ENCODE measurements at regions not wholly inside any gene's neighbourhood (a gene's known extent, or its start where the extent isn't known, plus 50 kb on each side); places are given as distances from the start of the nearest gene placed in this dataset.

DNA sequence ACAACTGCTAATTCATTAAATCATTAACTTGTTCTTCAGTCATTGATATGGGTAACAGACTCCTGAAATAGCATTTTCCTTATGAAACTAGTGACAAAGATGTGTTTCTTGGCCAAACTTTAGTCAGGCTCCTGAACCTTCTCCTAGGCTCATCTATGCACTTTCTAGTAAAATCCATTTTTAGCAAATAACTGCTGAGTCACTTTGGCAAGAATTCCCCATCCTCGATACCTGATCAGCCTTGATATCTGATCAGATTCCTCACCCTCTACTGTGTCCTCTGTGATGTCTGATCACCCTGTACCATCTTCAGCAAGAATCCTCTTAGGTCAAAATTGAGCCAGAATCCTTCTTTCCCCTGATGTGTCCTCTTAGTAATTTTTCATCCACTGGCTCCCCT, 161.2 kb upstream of the TAPT1 start:
- DNase-seq: no peak
- Histone ChIP-seq H3K9me3 (no peaks in the 10 kb centered on the region), H4K20me1 (ENCODE audit: insufficient read depth) (no peaks in the 10 kb centered on the region), H3K27me3 (ENCODE audit: insufficient read depth) (no peaks in the 10 kb centered on the region), H3K27ac (ENCODE audit: low read depth in 2 of 2, low read length in 1 of 2) (no peak overlapping the region), H3K4me2 (no peak overlapping the region), H3K79me2 (ENCODE audit: insufficient read depth) (no peaks in the 10 kb centered on the region), H2AFZ (ENCODE audit: low read depth) (no peak overlapping the region), H3K36me3 (replicated peaks in 1 of 2; ENCODE audit: control insufficient read depth in 1 of 2, insufficient read depth in 2 of 2, low read length in 1 of 2) (no peaks in the 10 kb centered on the region), H3K9ac (no peak overlapping the region), H3F3A (replicated peaks; ENCODE audit: insufficient read depth) (no peaks in the 10 kb centered on the region), H3K9me2 (no peaks in the 10 kb centered on the region), H3K4me1 (ENCODE audit: control insufficient read depth in 1 of 2, insufficient read depth in 2 of 2, low read depth in 1 of 2, low read length in 1 of 2) (no peaks in the 10 kb centered on the region; a peak in 1 of 4 replicates), H3K4me3 (ENCODE audit: low read depth in 2 of 2, low read length in 1 of 2) (no peak overlapping the region)
- CTCF ChIA-PET: no interaction called here
- 25% methylated on average over 1 of the region's 1 CpG for WGBS (ENCODE audit: low lambda C conversion rate)
- TF ChIP-seq TEAD4 (IDR thresholded peaks at IDR 0.05; ENCODE audit: borderline replicate concordance, insufficient read depth) (no peak), RAD21 (IDR thresholded peaks at IDR 0.05; ENCODE audit: low read length) (no peak), TAF1 (IDR thresholded peaks at IDR 0.05; ENCODE audit: borderline replicate concordance, low read depth, low read length) (no peak), YY1 (IDR thresholded peaks at IDR 0.05; ENCODE audit: low read depth) (no peak), FOXM1 (IDR thresholded peaks at IDR 0.05; ENCODE audit: low read depth) (no peak), TCF12 (IDR thresholded peaks at IDR 0.05) (no peak), JUND (IDR thresholded peaks at IDR 0.05) (no peak), SIN3A (IDR thresholded peaks at IDR 0.05; ENCODE audit: borderline replicate concordance, low read depth, low read length) (no peak), MEF2A (IDR thresholded peaks at IDR 0.05; ENCODE audit: borderline replicate concordance, low read depth) (no peak), GATA2 (CRISPR knock-in tag; IDR thresholded peaks at IDR 0.05) (no peak), RCOR1 (IDR thresholded peaks at IDR 0.05; ENCODE audit: low read length) (no peak), SMC3 (IDR thresholded peaks at IDR 0.05; ENCODE audit: low read depth, low read length) (no peak)
- TF ChIP-seq, protein P1, sequence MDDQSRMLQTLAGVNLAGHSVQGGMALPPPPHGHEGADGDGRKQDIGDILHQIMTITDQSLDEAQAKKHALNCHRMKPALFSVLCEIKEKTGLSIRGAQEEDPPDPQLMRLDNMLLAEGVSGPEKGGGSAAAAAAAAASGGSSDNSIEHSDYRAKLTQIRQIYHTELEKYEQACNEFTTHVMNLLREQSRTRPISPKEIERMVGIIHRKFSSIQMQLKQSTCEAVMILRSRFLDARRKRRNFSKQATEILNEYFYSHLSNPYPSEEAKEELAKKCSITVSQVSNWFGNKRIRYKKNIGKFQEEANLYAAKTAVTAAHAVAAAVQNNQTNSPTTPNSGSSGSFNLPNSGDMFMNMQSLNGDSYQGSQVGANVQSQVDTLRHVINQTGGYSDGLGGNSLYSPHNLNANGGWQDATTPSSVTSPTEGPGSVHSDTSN (IDR thresholded peaks at IDR 0.05): no peak
- TF ChIP-seq, protein P2, sequence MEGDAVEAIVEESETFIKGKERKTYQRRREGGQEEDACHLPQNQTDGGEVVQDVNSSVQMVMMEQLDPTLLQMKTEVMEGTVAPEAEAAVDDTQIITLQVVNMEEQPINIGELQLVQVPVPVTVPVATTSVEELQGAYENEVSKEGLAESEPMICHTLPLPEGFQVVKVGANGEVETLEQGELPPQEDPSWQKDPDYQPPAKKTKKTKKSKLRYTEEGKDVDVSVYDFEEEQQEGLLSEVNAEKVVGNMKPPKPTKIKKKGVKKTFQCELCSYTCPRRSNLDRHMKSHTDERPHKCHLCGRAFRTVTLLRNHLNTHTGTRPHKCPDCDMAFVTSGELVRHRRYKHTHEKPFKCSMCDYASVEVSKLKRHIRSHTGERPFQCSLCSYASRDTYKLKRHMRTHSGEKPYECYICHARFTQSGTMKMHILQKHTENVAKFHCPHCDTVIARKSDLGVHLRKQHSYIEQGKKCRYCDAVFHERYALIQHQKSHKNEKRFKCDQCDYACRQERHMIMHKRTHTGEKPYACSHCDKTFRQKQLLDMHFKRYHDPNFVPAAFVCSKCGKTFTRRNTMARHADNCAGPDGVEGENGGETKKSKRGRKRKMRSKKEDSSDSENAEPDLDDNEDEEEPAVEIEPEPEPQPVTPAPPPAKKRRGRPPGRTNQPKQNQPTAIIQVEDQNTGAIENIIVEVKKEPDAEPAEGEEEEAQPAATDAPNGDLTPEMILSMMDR (IDR thresholded peaks at IDR 0.05): no peak
- POLR2A ChIA-PET: no interaction called here

DNA sequence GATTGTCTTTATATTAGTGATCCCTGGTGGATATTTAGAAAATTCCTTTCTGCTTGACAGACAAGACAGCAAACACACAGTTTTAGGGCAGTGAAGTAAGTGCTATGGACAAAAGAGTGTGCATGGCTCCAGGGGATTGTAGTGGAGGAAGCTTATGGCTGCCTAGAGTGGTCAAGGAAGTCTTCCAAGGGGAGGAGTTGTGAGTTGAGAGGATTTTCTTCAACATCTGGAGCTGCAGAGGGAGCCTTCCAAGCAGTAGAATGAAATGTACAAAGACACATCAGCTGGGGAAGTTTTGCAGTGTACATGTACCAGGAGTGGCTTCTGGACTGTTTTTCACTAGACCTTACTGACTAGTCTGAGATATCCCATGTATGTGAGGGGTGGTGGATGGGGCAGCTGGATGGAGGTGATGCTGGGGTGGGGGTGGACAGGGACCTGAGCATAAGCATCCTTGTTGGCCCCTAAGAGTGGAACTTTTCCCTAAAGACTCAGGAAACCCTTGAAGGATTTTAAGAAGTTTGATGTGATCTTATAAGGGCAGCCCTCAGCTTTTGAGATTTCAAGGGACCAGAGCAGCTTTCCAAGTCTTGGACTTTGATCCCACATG, 160.5 kb upstream of the TAPT1 start:
- no peak overlapping the region for H3K4me2 ChIP-seq
- no peaks in the 10 kb centered on the region for H3F3A ChIP-seq (replicated peaks; ENCODE audit: insufficient read depth)
- ChIA-PET POLR2A (no interaction called here), CTCF (no interaction called here)
- H3K79me2 ChIP-seq (ENCODE audit: insufficient read depth): no peaks in the 10 kb centered on the region
- H3K9me2 ChIP-seq: no peaks in the 10 kb centered on the region
- H3K27me3 ChIP-seq (ENCODE audit: insufficient read depth): no peaks in the 10 kb centered on the region
- no peak overlapping the region for H2AFZ ChIP-seq (ENCODE audit: low read depth)
- H3K4me1 ChIP-seq (ENCODE audit: control insufficient read depth in 1 of 2, insufficient read depth in 2 of 2, low read depth in 1 of 2, low read length in 1 of 2): no peaks in the 10 kb centered on the region; a peak in 1 of 4 replicates
- H3K9ac ChIP-seq: no peak overlapping the region
- no peak overlapping the region for H3K4me3 ChIP-seq (ENCODE audit: low read depth in 2 of 2, low read length in 1 of 2)
- H4K20me1 ChIP-seq (ENCODE audit: insufficient read depth): no peaks in the 10 kb centered on the region
- no peak for DNase-seq
- H3K36me3 ChIP-seq (replicated peaks in 1 of 2; ENCODE audit: control insufficient read depth in 1 of 2, insufficient read depth in 2 of 2, low read length in 1 of 2): no peaks in the 10 kb centered on the region
- no peaks in the 10 kb centered on the region for H3K9me3 ChIP-seq
- H3K27ac ChIP-seq (ENCODE audit: low read depth in 2 of 2, low read length in 1 of 2): no peak overlapping the region
- no peak for TF ChIP-seq EZH2phosphoT487 (IDR thresholded peaks at IDR 0.05; ENCODE audit: borderline replicate concordance, low read depth)
- no peak for TF ChIP-seq TCF12 (IDR thresholded peaks at IDR 0.05)
- no peak for TF ChIP-seq RAD21 (IDR thresholded peaks at IDR 0.05; ENCODE audit: low read length)
- TF ChIP-seq, protein P3, sequence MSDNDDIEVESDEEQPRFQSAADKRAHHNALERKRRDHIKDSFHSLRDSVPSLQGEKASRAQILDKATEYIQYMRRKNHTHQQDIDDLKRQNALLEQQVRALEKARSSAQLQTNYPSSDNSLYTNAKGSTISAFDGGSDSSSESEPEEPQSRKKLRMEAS (IDR thresholded peaks at IDR 0.05; ENCODE audit: low read depth): no peak
- no peak for TF ChIP-seq FOXM1 (IDR thresholded peaks at IDR 0.05; ENCODE audit: low read depth)
- TF ChIP-seq FOSL2 (IDR thresholded peaks at IDR 0.05; ENCODE audit: borderline replicate concordance, low read depth): no peak
- no peak for TF ChIP-seq NFIC (IDR thresholded peaks at IDR 0.05; ENCODE audit: borderline replicate concordance)
- TF ChIP-seq RXRA (IDR thresholded peaks at IDR 0.05; ENCODE audit: borderline replicate concordance, low read depth): no peak
- no peak for TF ChIP-seq SIN3A (IDR thresholded peaks at IDR 0.05; ENCODE audit: borderline replicate concordance, low read depth, low read length)
- TF ChIP-seq MXI1 (IDR thresholded peaks at IDR 0.05; ENCODE audit: low read depth, low read length): no peak
- TF ChIP-seq ELF1 (IDR thresholded peaks at IDR 0.05): no peak
- TF ChIP-seq, protein P4, sequence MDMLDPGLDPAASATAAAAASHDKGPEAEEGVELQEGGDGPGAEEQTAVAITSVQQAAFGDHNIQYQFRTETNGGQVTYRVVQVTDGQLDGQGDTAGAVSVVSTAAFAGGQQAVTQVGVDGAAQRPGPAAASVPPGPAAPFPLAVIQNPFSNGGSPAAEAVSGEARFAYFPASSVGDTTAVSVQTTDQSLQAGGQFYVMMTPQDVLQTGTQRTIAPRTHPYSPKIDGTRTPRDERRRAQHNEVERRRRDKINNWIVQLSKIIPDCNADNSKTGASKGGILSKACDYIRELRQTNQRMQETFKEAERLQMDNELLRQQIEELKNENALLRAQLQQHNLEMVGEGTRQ (IDR thresholded peaks at IDR 0.05; ENCODE audit: borderline replicate concordance, low read depth, low read length): no peak
- TF ChIP-seq GATA2 (CRISPR knock-in tag; IDR thresholded peaks at IDR 0.05): no peak
- TF ChIP-seq EP300 (IDR thresholded peaks at IDR 0.05; ENCODE audit: borderline replicate concordance in 1 of 2, low read depth in 1 of 2, low read length in 1 of 2): no peak
- no peak for TF ChIP-seq RFX5 (IDR thresholded peaks at IDR 0.05; ENCODE audit: low read length)
- TF ChIP-seq, protein P5, sequence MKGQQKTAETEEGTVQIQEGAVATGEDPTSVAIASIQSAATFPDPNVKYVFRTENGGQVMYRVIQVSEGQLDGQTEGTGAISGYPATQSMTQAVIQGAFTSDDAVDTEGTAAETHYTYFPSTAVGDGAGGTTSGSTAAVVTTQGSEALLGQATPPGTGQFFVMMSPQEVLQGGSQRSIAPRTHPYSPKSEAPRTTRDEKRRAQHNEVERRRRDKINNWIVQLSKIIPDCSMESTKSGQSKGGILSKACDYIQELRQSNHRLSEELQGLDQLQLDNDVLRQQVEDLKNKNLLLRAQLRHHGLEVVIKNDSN (IDR thresholded peaks at IDR 0.05; ENCODE audit: borderline replicate concordance, low read depth): no peak

Data from SK-N-SH (cell line).